ENCODE measurements at regions not wholly inside any gene's neighbourhood (a gene's known extent, or its start where the extent isn't known, plus 50 kb on each side); places are given as distances from the start of the nearest gene placed in this dataset.

DNA sequence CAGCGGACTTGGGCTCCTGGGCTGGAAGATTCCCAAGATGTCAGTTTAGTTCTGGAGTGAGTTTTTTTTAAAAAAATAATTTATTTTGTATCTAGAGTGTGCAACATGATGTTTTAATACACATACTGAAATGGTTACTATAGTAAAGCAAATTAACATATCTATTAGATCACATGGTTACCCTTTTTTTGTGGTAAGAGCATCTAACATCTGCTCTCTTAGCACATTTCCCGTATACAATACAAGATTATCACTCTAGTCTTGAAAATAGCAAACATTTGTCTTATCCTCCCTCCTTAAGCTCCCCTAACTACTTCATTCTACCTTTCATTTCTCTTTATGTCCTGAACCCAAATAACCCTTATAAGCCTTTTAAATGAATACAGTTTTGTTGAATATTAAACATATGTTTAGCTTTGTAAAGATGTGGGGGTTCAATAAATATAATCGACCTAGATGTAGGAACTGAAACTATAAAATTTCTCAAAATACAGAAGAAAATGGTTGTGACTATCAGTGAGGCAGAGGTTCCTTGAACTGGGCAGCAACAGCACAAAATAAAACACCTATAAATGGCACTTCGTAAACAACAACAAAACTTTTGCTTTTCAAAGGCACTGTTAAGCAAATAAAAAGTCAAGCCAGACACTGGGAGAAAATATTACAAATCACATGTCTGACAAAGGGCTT is 466.6 kb downstream of the FGF9 start:
- in situ Hi-C loops (cut with HindIII; ENCODE audit: low pct_unique_long_range_greater_than_20kb, low sequenced_read_pairs), result no loop called here
- no peak for DNase-seq (ENCODE audit: low read depth, low spot score)

DNA sequence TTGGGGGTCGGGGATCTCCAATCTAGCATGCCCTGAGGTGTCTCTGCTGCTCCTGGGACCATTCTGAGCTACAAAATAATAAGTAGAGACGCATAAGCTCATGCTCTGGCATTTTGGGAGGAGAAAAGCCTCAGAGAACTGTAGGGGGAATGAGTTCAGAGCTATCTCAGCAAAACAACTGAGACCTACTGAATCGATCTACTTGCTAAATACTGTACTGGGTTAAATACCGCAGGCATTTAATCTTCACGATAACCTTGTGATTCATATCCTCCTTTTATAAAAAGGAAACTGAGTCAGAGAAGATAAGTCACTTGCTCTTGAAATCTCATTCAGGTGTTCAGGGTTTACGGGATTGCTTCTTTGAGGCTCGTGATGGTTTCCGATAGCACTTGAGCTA is 468.1 kb downstream of the FGF9 start:
- DNase-seq (ENCODE audit: low read depth, low spot score), result no peak
- in situ Hi-C loops (cut with HindIII; ENCODE audit: low pct_unique_long_range_greater_than_20kb, low sequenced_read_pairs), result no loop called here

DNA sequence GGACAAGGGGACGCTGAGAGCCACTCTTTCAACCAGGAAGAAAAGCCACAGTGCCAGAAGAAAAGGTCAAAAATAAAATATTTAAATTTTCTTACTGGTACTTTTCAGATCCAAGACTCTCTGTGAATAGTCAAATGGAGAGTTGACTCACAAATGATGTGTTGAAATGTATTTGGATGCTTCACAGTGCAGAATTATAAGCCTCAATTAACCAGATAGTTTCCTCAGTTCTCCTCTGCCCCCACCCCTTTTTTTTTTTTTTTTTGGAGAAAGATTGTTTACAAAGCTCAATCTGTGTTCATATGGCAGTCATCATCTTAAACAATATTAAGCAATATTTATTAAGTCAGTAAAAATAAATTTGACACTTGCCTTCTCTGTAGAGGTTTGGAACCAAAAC is 470.8 kb downstream of the FGF9 start:
- in situ Hi-C loops (cut with HindIII; ENCODE audit: low pct_unique_long_range_greater_than_20kb, low sequenced_read_pairs), result no loop called here
- DNase-seq (ENCODE audit: low read depth, low spot score), result no peak

DNA sequence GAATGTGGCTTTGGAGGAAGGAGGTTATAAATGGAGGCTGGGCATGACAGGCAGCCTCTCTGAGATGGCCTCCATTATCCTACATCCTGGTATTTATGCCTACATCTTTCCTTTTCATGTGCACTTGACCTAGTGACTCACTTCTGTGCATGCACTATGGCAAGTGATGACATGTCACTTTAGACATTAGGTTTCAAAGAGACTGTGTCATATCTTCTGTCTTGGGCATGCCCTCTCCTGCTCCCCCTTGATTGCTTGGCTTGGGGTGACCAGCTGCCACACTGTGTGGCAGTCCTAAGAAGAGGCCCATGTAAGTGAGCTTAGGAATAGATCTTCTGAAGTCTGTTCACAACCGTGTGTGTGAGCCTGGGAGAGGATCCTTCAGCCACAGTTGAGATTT is 472.8 kb downstream of the FGF9 start:
- in situ Hi-C loops (cut with HindIII; ENCODE audit: low pct_unique_long_range_greater_than_20kb, low sequenced_read_pairs), result no loop called here
- DNase-seq (ENCODE audit: low read depth, low spot score), result no peak

- in situ Hi-C loops (cut with HindIII; ENCODE audit: low pct_unique_long_range_greater_than_20kb, low sequenced_read_pairs), result no loop called here
- no peak for DNase-seq (ENCODE audit: low read depth, low spot score)
Measured at GRCh38 chr13:22144806-22145205, 473.9 kb downstream of the FGF9 start.

DNA sequence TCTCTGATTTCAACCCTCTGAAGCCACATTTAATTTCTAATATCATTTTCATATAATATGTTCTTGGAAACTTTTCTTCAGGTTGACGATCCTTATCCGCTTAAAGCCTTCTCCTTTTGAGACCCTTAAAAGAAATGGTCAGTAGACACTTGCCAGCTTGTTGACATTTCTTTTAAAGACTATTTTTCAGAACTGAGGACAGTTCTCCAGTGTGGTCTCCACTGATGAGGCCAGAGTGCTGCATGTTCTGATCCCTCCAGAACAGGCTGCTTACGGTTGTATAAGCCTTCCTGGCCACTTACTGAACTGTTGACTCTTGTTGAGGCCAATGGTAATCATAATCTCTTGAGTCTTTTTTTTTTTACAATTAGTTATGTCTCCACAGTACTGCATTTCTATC is 477.3 kb downstream of the FGF9 start:
- no peak for DNase-seq (ENCODE audit: low read depth, low spot score)
- in situ Hi-C loops (cut with HindIII; ENCODE audit: low pct_unique_long_range_greater_than_20kb, low sequenced_read_pairs), result no loop called here

GRCh38 chr13:22152751-22153150 is 481.9 kb downstream of the FGF9 start:
- in situ Hi-C loops (cut with HindIII; ENCODE audit: low pct_unique_long_range_greater_than_20kb, low sequenced_read_pairs), result no loop called here

GRCh38 chr13:22154041-22154440 is 483.2 kb downstream of the FGF9 start:
- in situ Hi-C loops (cut with HindIII; ENCODE audit: low pct_unique_long_range_greater_than_20kb, low sequenced_read_pairs), result no loop called here
- DNase-seq (ENCODE audit: low read depth, low spot score), result peak; percentile 12

More at GRCh38 chr13:22152751-22153150, 481.9 kb downstream of the FGF9 start:
- DNase-seq (ENCODE audit: low read depth, low spot score), result no peak

GRCh38 chr13:22161871-22162270 is 491.0 kb downstream of the FGF9 start:
- no peak for DNase-seq (ENCODE audit: low read depth, low spot score)
- in situ Hi-C loops (cut with HindIII; ENCODE audit: low pct_unique_long_range_greater_than_20kb, low sequenced_read_pairs), result no loop called here

GRCh38 chr13:22162889-22163288 is 492.0 kb downstream of the FGF9 start:
- in situ Hi-C loops (cut with HindIII; ENCODE audit: low pct_unique_long_range_greater_than_20kb, low sequenced_read_pairs), result no loop called here

DNA sequence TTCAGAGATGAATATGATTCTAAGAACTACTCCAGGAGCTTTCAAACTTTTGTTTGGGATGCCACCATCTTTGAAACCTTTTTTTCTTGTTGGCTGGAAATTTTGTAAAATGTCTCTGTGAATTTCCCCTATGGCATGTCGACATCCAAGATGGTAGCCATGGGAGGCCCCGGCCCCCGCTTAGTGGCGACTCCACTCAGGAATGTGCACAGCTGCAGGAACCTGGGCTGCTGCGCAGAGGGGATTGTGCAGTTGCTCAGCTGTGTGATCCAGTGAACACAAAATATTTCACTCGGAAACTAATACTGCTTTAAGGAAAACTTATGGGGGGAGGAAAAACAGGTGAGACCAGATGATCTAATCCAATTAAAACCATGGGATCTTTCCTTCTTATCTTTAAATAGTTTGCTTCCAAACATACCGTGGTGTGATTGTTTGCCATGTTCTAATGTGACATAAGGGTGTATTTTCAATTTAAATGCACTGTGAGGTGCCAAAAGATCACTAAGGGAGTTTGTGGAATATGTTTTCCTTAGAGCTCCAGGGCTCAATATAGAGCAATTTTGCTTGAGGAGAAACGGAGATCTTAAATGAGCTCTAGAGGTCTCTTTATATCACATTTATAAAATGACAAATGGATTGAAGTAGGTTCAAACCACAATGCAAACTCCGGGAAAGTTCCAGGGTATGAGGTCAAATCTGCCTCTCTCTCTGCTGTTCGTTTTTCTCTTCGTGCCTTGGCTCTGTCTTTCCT is 497.7 kb downstream of the FGF9 start:
- DNase-seq (ENCODE audit: low read depth, low spot score), result no peak
- in situ Hi-C loops (cut with HindIII; ENCODE audit: low pct_unique_long_range_greater_than_20kb, low sequenced_read_pairs), result no loop called here

More at GRCh38 chr13:22162889-22163288, 492.0 kb downstream of the FGF9 start:
- no peak for DNase-seq (ENCODE audit: low read depth, low spot score)

DNA sequence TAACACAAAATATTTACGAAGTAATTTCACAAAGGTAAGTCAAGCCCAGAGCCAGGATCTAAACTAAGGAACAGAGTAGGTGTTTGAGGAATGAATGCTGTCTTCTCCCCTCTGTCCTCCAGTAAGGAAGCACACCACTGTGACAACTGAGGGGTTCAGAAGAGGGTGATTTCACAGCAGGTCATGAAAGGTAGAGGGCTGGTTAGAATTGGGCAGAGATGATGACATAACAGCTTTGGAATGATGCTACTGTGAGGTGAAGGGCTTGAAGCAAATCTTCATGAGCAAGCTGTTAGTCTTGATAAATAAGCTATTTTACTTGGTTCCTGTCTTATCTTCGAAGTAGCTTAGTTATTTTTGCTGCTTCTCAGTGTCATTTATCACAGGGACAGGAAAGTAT is 498.6 kb downstream of the FGF9 start:
- in situ Hi-C loops (cut with HindIII; ENCODE audit: low pct_unique_long_range_greater_than_20kb, low sequenced_read_pairs), result no loop called here
- no peak for DNase-seq (ENCODE audit: low read depth, low spot score)

DNA sequence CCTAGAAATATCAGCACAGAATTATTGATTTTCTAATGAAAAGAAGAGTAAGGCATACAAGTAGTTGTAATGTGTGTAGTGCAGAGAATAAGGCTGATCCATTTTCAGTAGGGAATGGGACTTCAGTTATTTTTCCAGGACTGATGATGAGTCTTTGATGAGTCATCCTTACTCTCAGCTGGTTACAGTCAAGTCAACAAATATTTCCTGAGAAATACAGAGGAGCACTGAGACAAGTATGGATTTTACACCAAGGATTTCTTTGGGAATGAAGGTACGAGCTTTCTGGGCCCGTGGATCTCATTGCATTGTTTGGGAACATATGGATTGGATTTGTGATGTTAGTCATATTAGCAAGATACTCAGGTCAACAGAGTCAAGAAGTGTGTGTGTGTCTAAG is 502.7 kb downstream of the FGF9 start:
- in situ Hi-C loops (cut with HindIII; ENCODE audit: low pct_unique_long_range_greater_than_20kb, low sequenced_read_pairs), result no loop called here
- no peak for DNase-seq (ENCODE audit: low read depth, low spot score)

GRCh38 chr13:22175241-22175640 is 504.4 kb downstream of the FGF9 start:
- in situ Hi-C loops (cut with HindIII; ENCODE audit: low pct_unique_long_range_greater_than_20kb, low sequenced_read_pairs), result no loop called here
- no peak for DNase-seq (ENCODE audit: low read depth, low spot score)

- DNase-seq (ENCODE audit: low read depth, low spot score), result no peak
- in situ Hi-C loops (cut with HindIII; ENCODE audit: low pct_unique_long_range_greater_than_20kb, low sequenced_read_pairs), result no loop called here
Measured at GRCh38 chr13:22175815-22176214, 504.9 kb downstream of the FGF9 start.

DNA sequence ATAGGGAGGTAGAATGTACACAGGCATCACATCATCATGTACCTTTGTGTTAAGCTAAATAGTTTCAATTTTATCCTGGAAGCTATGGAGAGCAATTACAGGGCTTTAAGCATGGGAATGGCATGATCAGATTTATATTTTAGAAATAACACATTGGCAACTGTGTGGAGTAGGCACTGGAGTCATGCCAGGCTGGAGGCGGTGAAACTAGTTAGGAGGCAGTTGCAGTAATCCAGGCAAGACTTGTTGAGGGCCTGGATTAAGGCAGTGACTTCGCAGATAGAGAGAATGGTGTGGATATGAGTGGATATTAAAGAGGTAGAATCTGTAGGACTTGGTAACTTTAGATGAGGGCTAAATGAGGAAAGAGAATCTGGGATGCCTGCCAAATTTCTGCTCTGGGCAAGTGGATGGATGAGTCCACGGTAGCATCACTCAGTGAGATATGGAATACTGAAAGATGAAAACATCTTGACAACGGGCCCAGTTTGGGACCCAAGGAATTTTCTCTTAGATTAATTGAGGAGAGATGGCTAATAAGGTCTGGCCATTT is 506.2 kb downstream of the FGF9 start:
- no peak for DNase-seq (ENCODE audit: low read depth, low spot score)
- in situ Hi-C loops (cut with HindIII; ENCODE audit: low pct_unique_long_range_greater_than_20kb, low sequenced_read_pairs), result no loop called here

DNA sequence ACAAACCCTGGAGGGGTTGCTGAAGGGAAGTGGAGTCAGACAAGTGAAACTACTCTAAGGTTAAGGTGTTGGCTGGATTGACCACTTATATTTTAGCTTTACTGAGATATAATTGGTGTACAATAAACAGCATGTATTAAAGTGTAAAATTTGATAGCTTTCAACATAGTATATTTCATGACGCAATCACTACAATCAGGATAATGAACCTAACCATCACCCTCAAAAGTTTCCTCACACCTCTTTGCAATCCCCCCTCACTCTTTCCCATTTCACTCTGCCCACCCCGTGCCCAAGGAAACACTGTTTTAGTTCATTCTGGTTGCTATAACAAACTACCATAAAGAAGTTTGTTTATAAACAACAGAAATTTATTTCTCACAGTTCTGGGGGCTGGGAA is 508.0 kb downstream of the FGF9 start:
- DNase-seq (ENCODE audit: low read depth, low spot score), result no peak
- in situ Hi-C loops (cut with HindIII; ENCODE audit: low pct_unique_long_range_greater_than_20kb, low sequenced_read_pairs), result no loop called here

DNA sequence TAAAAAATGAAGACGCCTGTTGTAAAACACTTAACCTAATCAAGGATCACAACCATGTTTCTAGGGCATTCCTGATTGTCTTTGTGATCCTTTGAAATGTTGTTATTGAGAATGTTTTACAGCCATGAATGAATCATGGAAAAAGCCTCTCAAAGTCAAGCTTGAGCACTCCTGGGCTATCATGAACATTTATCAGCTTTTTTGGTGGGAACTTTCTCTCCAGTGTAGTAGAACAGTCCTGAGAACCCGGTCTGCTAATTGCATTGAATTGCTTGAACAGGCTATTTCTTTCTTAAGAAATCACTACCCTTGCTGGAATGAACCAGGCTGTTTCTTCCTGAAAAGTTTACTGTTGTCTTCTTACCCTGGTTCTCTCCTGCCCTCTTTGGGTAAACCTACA is 516.5 kb downstream of the FGF9 start:
- in situ Hi-C loops (cut with HindIII; ENCODE audit: low pct_unique_long_range_greater_than_20kb, low sequenced_read_pairs), result no loop called here
- no peak for DNase-seq (ENCODE audit: low read depth, low spot score)
